Esophagus squamous epithelium (tissue), 5 donors: ENCODE measurements at regions not wholly inside any gene's neighbourhood (a gene's known extent, or its start where the extent isn't known, plus 50 kb on each side); places are given as distances from the start of the nearest gene placed in this dataset.
"Not testable (repeated sequence)": the region's sequence is repeated elsewhere in the genome, so short reads cannot be mapped to it uniquely, and the experiment has no call there.

ENCODE experiments used
- DNase-seq: peaks from one replicate; lab custom pipeline; 2025; lab: John Stamatoyannopoulos, UW
- H3K27ac ChIP-seq, 4 donors: fragments of 200-600 bp; sonication (generic); one replicate each; pipeline ENCODE4 v1.5.1; 2016 to 2019; ENCODE audit warnings: mild to moderate bottlenecking in 1 of 4
- H3K27me3 ChIP-seq, 4 donors: fragments of 200-600 bp; sonication (generic); 1 replicate in 3 of 4; 2 replicates in 1 of 4; pipeline versions ENCODE4 v1.5.1 to v1.6.0; 2017 to 2021; ENCODE audit warnings: antibody characterized with exemption in 1 of 4
- H3K36me3 ChIP-seq, 3 donors: fragments of 200-600 bp; sonication (generic); one replicate each; pipeline ENCODE4 v1.5.1; 2016 to 2019
- H3K4me1 ChIP-seq, 3 donors: fragments of 200-600 bp; sonication (generic); one replicate each; pipeline ENCODE4 v1.5.1; 2017 to 2019
- H3K4me3 ChIP-seq, 4 donors: fragments of 200-600 bp; sonication (generic); 1 replicate in 3 of 4; 2 replicates in 1 of 4; pipeline ENCODE4 v1.5.1; 2016 to 2019; ENCODE audit warnings: mild to moderate bottlenecking in 2 of 4, moderate library complexity in 1 of 4
- H3K9me3 ChIP-seq, 3 donors: fragments of 200-600 bp; sonication (generic); one replicate each; pipeline ENCODE4 v1.5.1; 2016 to 2019
- POLR2A ChIP-seq, 4 donors: fragments of 450-650 bp; IDR thresholded peaks; one replicate each; pipeline ENCODE4 v1.6.1; 2017; ENCODE audit warnings: antibody characterized with exemption in 4 of 4, mild to moderate bottlenecking in 4 of 4, moderate library complexity in 3 of 4
- WGBS, 2 donors: methylation state at CpG; one replicate each; pipeline ENCODE4 v1.1.5; 2018; 5-methylcytosine and 5-hydroxymethylcytosine counted together
- intact Hi-C: fragments of 100-400 bp; cut with DNase I; formaldehyde crosslinking; loops from one replicate; pipeline ENCODE4 v1.15.0; 2022
- TF ChIP-seq, protein P1 (sequence below), 6 experiments: fragments of 450-650 bp in 4 of 6; fragments of 200-600 bp in 2 of 6; sonication (generic) in 2 of 6; IDR thresholded peaks; one replicate each; pipeline ENCODE4 v1.5.1; 2016 to 2019; ENCODE audit warnings: antibody characterized with exemption in 6 of 6, mild to moderate bottlenecking in 4 of 6, moderate library complexity in 4 of 6
- donor health status: DM: yes; HTN: yes; CAD: no.

DNA sequence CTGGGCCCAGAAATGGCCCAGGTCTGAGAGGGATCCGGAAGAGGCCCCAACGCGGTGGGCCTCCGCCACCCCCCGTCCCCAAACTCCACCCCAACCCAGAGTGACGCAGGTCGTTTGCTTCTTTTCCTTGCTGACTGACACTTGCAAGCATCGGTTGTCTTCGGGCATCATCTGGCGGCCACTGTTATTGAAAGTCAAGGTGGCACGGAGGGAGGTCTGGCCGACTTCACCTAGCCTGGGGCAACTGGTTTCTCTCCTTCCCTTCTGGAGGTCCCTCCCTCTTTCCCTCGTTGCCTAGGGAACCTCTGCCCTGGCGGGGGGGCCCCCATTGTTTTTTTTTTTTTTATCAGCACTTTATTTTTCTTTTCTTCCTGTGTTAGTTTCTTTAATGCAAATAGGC is 241.8 kb downstream of the ALG10 start:
- H3K36me3 ChIP-seq, result no peaks in the 10 kb centered on the region
- WGBS, 2 donors, result 70 to 77% methylated on average over 8 to 11 of the region's 14 CpGs
- DNase-seq, result no peak
- intact Hi-C loops, result no loop called here
- H3K9me3 ChIP-seq, result peaks cover 0 to 39% (median 0%) of the 10 kb centered on the region in 3 donors
- H3K4me1 ChIP-seq, result no peaks in the 10 kb centered on the region
- no peak overlapping the region for H3K27ac ChIP-seq
- H3K4me3 ChIP-seq, result no peak overlapping the region
- H3K27me3 ChIP-seq, result no peaks in the 10 kb centered on the region
- TF ChIP-seq POLR2A (IDR thresholded peaks at IDR 0.05), result no peak
- TF ChIP-seq, protein P1, sequence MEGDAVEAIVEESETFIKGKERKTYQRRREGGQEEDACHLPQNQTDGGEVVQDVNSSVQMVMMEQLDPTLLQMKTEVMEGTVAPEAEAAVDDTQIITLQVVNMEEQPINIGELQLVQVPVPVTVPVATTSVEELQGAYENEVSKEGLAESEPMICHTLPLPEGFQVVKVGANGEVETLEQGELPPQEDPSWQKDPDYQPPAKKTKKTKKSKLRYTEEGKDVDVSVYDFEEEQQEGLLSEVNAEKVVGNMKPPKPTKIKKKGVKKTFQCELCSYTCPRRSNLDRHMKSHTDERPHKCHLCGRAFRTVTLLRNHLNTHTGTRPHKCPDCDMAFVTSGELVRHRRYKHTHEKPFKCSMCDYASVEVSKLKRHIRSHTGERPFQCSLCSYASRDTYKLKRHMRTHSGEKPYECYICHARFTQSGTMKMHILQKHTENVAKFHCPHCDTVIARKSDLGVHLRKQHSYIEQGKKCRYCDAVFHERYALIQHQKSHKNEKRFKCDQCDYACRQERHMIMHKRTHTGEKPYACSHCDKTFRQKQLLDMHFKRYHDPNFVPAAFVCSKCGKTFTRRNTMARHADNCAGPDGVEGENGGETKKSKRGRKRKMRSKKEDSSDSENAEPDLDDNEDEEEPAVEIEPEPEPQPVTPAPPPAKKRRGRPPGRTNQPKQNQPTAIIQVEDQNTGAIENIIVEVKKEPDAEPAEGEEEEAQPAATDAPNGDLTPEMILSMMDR (IDR thresholded peaks at IDR 0.05), result no peak

DNA sequence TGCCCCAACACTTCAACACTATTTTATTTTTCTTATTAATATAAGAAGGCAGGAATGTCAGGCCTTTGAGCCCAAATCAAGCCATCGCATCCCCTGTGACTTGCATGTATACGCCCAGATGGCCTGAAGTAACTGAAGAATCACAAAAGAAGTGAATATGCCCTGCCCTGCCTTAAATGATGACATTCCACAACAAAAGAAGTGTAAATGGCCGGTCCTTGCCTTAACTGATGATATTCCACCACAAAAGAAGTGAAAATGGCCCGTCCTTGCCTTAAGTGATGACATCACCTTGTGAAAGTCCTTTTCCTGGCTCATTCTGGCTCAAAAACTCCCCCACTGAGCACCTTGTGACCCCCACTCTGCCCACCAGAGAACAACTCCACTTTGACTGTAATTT is 251.4 kb downstream of the ALG10 start:
- H3K4me1 ChIP-seq, H3K27ac ChIP-seq, DNase-seq, intact Hi-C loops, H3K9me3 ChIP-seq, H3K27me3 ChIP-seq, H3K4me3 ChIP-seq, H3K36me3 ChIP-seq: not testable (repeated sequence)
- 63 to 65% methylated on average over 4 of the region's 4 CpGs for WGBS, 2 donors

DNA sequence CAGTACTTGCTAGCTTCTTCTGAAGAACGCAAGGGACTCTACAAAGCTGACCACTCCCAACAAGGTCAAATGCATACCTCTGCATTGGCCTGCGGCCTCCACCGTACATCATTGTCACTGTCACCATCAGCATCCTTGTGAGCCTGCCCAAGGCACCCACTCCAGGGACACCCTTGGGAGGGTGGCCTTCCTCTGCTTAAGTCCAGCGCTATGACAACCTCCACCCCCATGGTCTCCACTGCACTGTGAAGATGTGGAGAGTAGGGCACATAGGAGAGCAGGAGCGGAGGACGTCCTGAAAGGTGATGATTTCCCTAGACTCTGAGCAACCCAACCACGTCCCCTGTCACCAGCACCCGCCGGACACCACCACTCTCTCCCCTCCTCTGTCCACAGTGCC is 252.8 kb downstream of the ALG10 start:
- Histone ChIP-seq H3K4me3 (no peak overlapping the region), H3K4me1 (no peaks in the 10 kb centered on the region), H3K27ac (no peak overlapping the region), H3K36me3 (no peaks in the 10 kb centered on the region), H3K9me3 (peaks cover 0 to 10% (median 0%) of the 10 kb centered on the region in 3 donors), H3K27me3 (no peaks in the 10 kb centered on the region)
- 86 to 97% methylated on average over 4 to 7 of the region's 9 CpGs for WGBS, 2 donors
- TF ChIP-seq, protein P1 (IDR thresholded peaks at IDR 0.05), result no peak
- no peak for TF ChIP-seq POLR2A (IDR thresholded peaks at IDR 0.05)
- intact Hi-C loops, result no loop called here
- no peak for DNase-seq

DNA sequence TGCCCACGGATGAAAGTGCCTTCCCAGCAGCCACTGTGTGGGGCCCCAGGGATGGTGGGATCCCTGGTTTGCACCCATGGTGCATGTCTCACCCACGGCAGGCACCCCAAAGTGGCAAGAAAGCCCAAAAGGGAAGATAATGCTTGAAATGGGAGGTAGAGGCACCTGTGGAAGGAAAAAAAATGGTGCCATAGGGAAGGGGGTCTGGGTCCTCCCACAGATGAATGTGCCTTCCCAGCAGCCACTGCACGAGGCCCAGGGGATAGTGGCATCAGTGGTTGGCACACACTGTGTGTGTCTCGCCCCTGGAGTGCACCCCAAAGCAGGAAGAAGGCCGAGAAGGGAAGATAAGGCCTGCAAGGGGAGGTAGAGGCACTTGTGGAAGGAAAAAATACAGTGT is 264.2 kb downstream of the ALG10 start:
- Histone ChIP-seq H3K9me3 (peaks cover 0 to 83% (median 65%) of the 10 kb centered on the region in 3 donors), H3K27me3 (no peaks in the 10 kb centered on the region), H3K4me3 (no peak overlapping the region), H3K36me3 (no peaks in the 10 kb centered on the region), H3K27ac (no peak overlapping the region), H3K4me1 (no peaks in the 10 kb centered on the region)
- 40 to 45% methylated on average over 5 of the region's 5 CpGs for WGBS, 2 donors
- no peak for DNase-seq
- TF ChIP-seq, protein P1 (IDR thresholded peaks at IDR 0.05), result no peak
- no peak for TF ChIP-seq POLR2A (IDR thresholded peaks at IDR 0.05)
- intact Hi-C loops, result no loop called here

DNA sequence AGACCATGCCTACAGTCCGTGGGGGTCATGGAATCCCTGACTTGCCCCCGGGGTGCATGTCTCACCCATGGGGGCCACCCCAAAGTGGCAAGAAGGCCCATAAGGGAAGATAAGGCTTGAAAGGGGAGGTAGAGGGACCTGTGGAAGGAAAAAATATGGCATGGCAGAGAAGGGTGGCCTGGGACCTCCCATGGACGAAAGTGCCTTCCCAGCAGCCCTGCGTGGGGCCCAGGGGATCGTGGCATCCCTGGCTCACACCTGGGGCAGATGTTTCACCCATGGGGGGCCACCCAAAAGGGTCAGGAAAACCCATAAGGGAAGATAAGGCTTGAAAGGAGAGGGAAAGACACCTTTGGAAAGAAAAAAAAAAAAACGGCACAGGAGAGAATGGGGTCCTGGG is 264.6 kb downstream of the ALG10 start:
- DNase-seq, result no peak
- Histone ChIP-seq H3K9me3 (peaks cover 0 to 84% (median 65%) of the 10 kb centered on the region in 3 donors), H3K36me3 (no peaks in the 10 kb centered on the region), H3K27me3 (no peaks in the 10 kb centered on the region), H3K4me3 (no peak overlapping the region), H3K4me1 (no peaks in the 10 kb centered on the region), H3K27ac (no peak overlapping the region)
- TF ChIP-seq, protein P1 (IDR thresholded peaks at IDR 0.05), result no peak
- no peak for TF ChIP-seq POLR2A (IDR thresholded peaks at IDR 0.05)
- WGBS, 2 donors, result 58 to 62% methylated on average over 6 of the region's 6 CpGs
- intact Hi-C loops, result no loop called here

DNA sequence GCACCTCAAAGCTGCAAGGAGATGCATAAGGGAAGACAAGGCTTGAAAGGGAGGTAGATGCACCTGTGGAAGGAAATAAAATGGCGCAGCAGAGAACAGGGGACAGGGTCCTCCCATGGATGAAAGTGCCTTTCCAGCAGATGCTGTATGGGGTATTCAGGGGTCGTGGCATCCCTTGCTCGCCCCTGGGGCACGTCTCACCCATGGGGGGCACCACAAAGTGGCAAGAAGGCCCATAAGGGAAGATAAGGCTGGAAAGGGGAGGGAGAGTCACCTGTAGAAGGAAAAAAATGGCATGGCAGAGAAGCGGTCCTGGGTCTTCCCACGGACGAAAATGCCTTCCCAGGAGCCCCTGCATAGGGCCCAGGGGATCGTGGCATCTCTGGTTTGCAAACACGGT is 265.1 kb downstream of the ALG10 start:
- intact Hi-C loops, result no loop called here

More for the DNA sequence above, 265.1 kb downstream of the ALG10 start:
- H3K27me3 ChIP-seq, result no peaks in the 10 kb centered on the region
- 36 to 59% methylated on average over 6 to 9 of the region's 9 CpGs for WGBS, 2 donors
- no peaks in the 10 kb centered on the region for H3K4me1 ChIP-seq
- H3K36me3 ChIP-seq, result no peaks in the 10 kb centered on the region
- no peak overlapping the region for H3K27ac ChIP-seq
- H3K4me3 ChIP-seq, result no peak overlapping the region
- no peak for DNase-seq
- peaks cover 0 to 89% (median 65%) of the 10 kb centered on the region in 3 donors for H3K9me3 ChIP-seq
- TF ChIP-seq, protein P1 (IDR thresholded peaks at IDR 0.05), result no peak
- no peak for TF ChIP-seq POLR2A (IDR thresholded peaks at IDR 0.05)
